IPS-20b (cell line): ENCODE measurements at regions not wholly inside any gene's neighbourhood (a gene's known extent, or its start where the extent isn't known, plus 50 kb on each side); places are given as distances from the start of the nearest gene placed in this dataset.
"Not testable (repeated sequence)": the region's sequence is repeated elsewhere in the genome, so short reads cannot be mapped to it uniquely, and the experiment has no call there.

Source experiments
- H3K27ac ChIP-seq: one replicate; pipeline ENCODE4 v1.5.1; 2013; ENCODE audit warnings: low read length
- H3K27me3 ChIP-seq: 2 replicates; pipeline ENCODE4 v1.6.1; 2013; ENCODE audit warnings: mild to moderate bottlenecking, low read length, inconsistent platforms; ENCODE audit not compliant: insufficient read depth
- H3K36me3 ChIP-seq: 2 replicates; pipeline ENCODE4 v1.6.1; 2013; ENCODE audit warnings: low read depth, mild to moderate bottlenecking, inconsistent platforms, low read length, moderate library complexity; ENCODE audit not compliant: insufficient read depth
- H3K4me1 ChIP-seq: 2 replicates; pipeline ENCODE4 v1.6.1; 2013; ENCODE audit warnings: mild to moderate bottlenecking, control low read depth, inconsistent platforms, low read length, moderate library complexity; ENCODE audit not compliant: insufficient read depth
- H3K4me3 ChIP-seq: 2 replicates; pipeline ENCODE4 v1.5.1; 2013; ENCODE audit warnings: mild to moderate bottlenecking, low read length, inconsistent platforms
- H3K9ac ChIP-seq: 2 replicates; pipeline ENCODE4 v1.6.1; 2013; ENCODE audit warnings: low read depth, mild to moderate bottlenecking, inconsistent platforms, low read length, moderate library complexity
- H3K9me3 ChIP-seq: 2 replicates; pipeline ENCODE4 v1.6.1; 2013; ENCODE audit warnings: mild to moderate bottlenecking, low read depth, low read length, inconsistent platforms; ENCODE audit not compliant: insufficient read depth

- not testable (repeated sequence) for H3K9me3 ChIP-seq, H3K27me3 ChIP-seq, H3K4me3 ChIP-seq, H3K36me3 ChIP-seq, H3K27ac ChIP-seq, H3K4me1 ChIP-seq, H3K9ac ChIP-seq
These were observed 884.3 kb upstream of the GRIA3 start for GRCh38 chrX:122299822-122300221.

DNA sequence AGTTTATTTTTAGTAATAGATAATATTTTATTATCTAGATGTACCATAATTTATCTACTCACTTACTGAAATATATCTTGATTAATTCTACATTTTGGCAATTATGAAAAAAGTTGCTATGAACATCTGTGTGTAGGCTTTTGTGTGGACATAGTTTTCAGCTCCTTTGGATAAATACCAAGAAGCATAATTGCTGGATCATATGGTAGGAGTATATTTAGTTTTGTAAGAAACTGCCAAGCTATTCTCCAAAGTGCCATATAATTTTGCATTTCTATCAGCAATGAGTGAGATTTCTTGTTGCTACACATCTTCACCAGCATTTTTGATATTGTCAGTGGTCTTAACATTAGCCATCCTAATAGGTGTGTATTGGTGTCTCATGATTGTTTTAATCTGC is 882.6 kb upstream of the GRIA3 start:
- Histone ChIP-seq H3K9me3 (no peaks in the 10 kb centered on the region), H3K36me3 (no peaks in the 10 kb centered on the region), H3K27ac (no peak overlapping the region), H3K27me3 (no peaks in the 10 kb centered on the region), H3K4me1 (no peaks in the 10 kb centered on the region), H3K9ac (no peak overlapping the region), H3K4me3 (no peak overlapping the region)

- Histone ChIP-seq H3K4me1 (no peaks in the 10 kb centered on the region), H3K36me3 (no peaks in the 10 kb centered on the region), H3K4me3 (no peak overlapping the region), H3K27ac (no peak overlapping the region), H3K27me3 (no peaks in the 10 kb centered on the region), H3K9ac (no peak overlapping the region), H3K9me3 (no peaks in the 10 kb centered on the region)
These were observed 880.3 kb upstream of the GRIA3 start for GRCh38 chrX:122303761-122304160.

DNA sequence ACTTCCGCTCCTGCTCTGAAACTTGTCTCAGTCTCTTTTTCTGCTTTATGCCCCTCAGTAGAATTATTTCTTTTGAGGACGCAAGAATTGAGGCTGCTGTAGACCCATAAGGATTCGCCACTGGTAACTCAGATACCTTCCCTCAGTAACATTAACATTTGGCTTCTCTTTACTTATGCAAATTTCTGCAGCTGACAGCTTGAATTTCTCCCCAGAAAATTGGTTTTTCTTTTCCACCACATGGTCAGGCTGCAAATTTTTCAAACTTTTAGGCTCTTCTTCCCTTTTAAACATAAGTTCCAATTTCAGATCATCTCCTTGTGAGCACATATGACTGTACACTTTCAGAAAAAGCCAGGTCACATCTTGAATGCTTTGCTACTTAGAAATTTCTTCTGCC is 839.3 kb upstream of the GRIA3 start:
- H3K9ac ChIP-seq = no peak overlapping the region
- no peak overlapping the region for H3K27ac ChIP-seq
- no peaks in the 10 kb centered on the region for H3K36me3 ChIP-seq
- H3K27me3 ChIP-seq = no peaks in the 10 kb centered on the region
- H3K4me3 ChIP-seq = no peak overlapping the region
- no peaks in the 10 kb centered on the region for H3K4me1 ChIP-seq
- peaks cover 5% of the 10 kb centered on the region for H3K9me3 ChIP-seq

DNA sequence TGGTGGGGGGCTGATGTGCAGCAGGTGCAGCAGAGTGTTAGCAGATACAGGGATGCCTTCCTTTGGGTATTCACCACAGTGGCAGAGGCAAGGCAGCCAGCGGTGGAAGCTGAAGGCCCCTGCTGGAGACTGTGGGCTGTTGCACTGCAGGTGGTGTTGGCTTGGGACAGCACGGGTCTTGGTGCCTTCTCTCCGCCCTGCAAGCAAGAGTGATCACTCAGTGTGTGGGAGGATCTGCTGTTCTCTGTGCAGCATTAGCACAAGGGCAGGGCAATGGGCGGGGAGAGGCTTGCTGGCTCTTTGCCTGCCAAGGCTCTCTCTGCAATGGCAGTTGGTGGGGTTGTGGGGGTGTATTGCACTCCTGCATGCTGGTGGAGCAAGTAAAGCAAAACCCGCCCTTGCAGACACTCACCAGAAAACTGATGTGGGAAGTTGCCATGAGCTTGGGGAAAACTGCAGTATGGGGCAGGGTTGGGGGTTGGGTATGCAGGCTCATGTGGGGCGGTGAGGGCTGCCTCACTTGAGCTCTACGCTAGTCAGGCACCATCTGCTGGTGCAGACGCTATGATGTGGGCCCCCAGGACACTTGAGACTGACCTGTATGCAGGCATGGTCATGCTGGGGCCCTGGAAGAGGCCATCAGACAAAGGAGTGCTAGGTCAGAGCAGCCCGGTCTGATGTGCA is 820.8 kb upstream of the GRIA3 start:
- Histone ChIP-seq H3K27me3 (no peaks in the 10 kb centered on the region), H3K36me3 (no peaks in the 10 kb centered on the region), H3K4me3 (no peak overlapping the region), H3K9me3 (no peaks in the 10 kb centered on the region), H3K4me1 (no peaks in the 10 kb centered on the region), H3K27ac (no peak overlapping the region), H3K9ac (no peak overlapping the region)

GRCh38 chrX:122375533-122375932 is 808.5 kb upstream of the GRIA3 start:
- H3K36me3 ChIP-seq, H3K4me1 ChIP-seq: not testable (repeated sequence)

DNA sequence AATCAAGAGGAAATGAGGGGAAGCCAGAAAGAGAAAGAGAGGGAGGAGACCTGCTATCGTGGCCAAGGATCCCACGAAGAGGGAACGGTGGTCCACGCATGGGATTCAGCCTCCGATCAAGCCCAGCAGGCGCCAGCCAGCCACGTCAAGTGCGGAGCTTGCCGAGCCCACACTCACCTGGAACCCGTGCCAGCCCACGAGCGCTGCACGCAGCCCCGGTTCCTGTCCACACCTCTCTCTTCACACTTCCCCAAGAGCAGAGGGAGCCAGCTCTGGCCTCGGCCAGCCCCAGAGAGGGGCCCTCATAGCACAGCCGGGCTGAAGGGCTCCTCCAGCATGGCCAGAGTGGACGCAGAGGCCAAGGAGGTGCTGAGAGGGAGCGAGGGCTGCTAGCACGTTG is 795.1 kb upstream of the GRIA3 start:
- H3K9ac ChIP-seq = no peak overlapping the region
- H3K36me3 ChIP-seq = no peaks in the 10 kb centered on the region
- H3K27me3 ChIP-seq = no peaks in the 10 kb centered on the region
- H3K9me3 ChIP-seq = no peaks in the 10 kb centered on the region
- no peaks in the 10 kb centered on the region for H3K4me1 ChIP-seq
- H3K27ac ChIP-seq = no peak overlapping the region
- no peak overlapping the region for H3K4me3 ChIP-seq

More at GRCh38 chrX:122375533-122375932, 808.5 kb upstream of the GRIA3 start:
- H3K4me3 ChIP-seq, H3K9ac ChIP-seq, H3K27ac ChIP-seq, H3K9me3 ChIP-seq, H3K27me3 ChIP-seq: not testable (repeated sequence)

DNA sequence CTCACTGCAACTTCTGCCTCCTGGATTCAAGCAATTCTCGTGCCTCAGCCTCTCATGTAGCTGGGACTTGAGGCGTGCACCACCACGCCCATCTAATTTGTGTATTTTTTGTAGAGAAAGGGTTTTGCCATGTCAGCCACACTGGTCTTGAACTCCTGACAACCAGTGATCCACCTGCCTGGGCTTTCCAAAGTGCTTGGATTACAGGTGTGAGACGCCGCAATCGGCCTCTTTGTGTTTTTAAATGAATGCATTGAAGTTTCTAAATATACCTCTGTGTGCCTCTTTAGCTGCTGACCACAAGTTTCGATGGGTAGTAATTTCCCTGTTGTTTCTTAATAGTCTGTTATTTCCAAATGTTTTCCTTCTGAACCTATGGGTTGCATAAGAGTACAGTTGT is 765.3 kb upstream of the GRIA3 start:
- Histone ChIP-seq H3K4me3 (no peak overlapping the region), H3K27ac (no peak overlapping the region), H3K4me1 (no peaks in the 10 kb centered on the region), H3K36me3 (no peaks in the 10 kb centered on the region), H3K27me3 (no peaks in the 10 kb centered on the region), H3K9me3 (no peaks in the 10 kb centered on the region), H3K9ac (no peak overlapping the region)

DNA sequence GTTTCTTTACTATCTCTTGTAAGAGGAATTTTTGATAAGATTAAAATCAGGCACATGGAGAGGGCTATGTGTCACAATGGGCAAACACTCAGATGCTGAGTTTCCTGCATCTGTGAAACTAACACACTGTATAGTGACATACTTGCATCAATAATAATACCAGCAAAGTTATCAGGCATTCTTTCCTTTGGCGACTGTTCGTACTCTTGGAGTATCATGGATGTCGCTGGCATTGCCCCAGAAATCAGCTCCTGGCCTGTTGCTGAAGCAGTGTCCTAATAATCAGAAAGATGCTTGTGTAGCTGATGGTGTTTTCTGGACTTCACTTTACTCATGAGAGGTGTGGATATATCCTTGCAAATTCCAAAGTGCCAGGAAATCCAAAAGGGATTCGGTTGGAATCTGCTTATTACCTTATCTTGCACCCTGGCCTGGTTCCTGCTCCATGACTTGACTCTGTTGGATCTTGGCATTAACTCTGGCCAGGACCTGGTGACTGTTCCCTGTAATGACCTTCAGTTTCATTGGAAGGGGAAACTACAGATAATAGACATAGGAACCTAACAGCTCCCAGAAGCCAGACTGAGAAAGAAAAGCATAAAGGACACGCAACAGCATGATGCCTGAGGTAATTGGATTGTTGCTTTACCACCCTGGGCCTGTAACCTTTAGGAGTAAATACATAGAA is 762.5 kb upstream of the GRIA3 start:
- Histone ChIP-seq H3K4me3 (no peak overlapping the region), H3K4me1 (no peaks in the 10 kb centered on the region), H3K27me3 (no peaks in the 10 kb centered on the region), H3K9me3 (no peaks in the 10 kb centered on the region), H3K27ac (no peak overlapping the region), H3K36me3 (no peaks in the 10 kb centered on the region), H3K9ac (no peak overlapping the region)

DNA sequence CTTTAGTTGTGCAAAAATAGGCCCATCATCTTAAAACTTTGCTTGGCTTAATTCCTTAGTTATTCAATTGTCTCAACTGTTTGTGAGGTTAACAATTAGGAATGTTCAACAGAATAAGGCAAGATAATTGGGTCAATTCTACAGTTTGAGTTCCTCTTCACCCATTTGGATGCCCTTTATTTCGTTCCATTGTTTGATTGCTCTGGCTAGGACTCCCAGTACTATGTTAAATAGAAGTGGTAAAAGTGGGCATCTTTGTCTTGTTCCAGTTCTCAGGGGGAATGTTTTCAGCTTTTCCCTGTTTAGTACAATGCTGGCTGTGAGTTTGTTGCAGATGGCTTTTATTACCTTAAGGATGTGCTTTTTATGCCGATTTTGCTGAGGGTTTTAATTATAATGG is 761.5 kb upstream of the GRIA3 start:
- Histone ChIP-seq H3K9me3 (no peaks in the 10 kb centered on the region), H3K27me3 (no peaks in the 10 kb centered on the region), H3K36me3 (no peaks in the 10 kb centered on the region), H3K4me3 (no peak overlapping the region), H3K27ac (no peak overlapping the region), H3K9ac (no peak overlapping the region), H3K4me1 (no peaks in the 10 kb centered on the region)

GRCh38 chrX:122434942-122435341 is 749.1 kb upstream of the GRIA3 start:
- Histone ChIP-seq H3K4me1 (no peaks in the 10 kb centered on the region), H3K27ac (no peak overlapping the region), H3K27me3 (no peaks in the 10 kb centered on the region), H3K9ac (no peak overlapping the region), H3K9me3 (no peaks in the 10 kb centered on the region), H3K4me3 (no peak overlapping the region), H3K36me3 (no peaks in the 10 kb centered on the region)

- H3K9ac ChIP-seq = no peak overlapping the region
- H3K4me1 ChIP-seq = no peaks in the 10 kb centered on the region
- H3K27me3 ChIP-seq = no peaks in the 10 kb centered on the region
- H3K36me3 ChIP-seq = no peaks in the 10 kb centered on the region
- H3K4me3 ChIP-seq = no peak overlapping the region
- no peaks in the 10 kb centered on the region for H3K9me3 ChIP-seq
- H3K27ac ChIP-seq = no peak overlapping the region
These were observed 744.2 kb upstream of the GRIA3 start for GRCh38 chrX:122439831-122440230.
